ENCODE measurements at regions not wholly inside any gene's neighbourhood (a gene's known extent, or its start where the extent isn't known, plus 50 kb on each side); places are given as distances from the start of the nearest gene placed in this dataset.

- H3K4me3 Mint-ChIP-seq = no peak overlapping the region
- H3K27ac Mint-ChIP-seq = no peak overlapping the region
- no peaks in the 10 kb centered on the region for H3K27me3 Mint-ChIP-seq
- H3K4me1 Mint-ChIP-seq = no peaks in the 10 kb centered on the region
- no peak for DNase-seq
- ChIA-PET POLR2A (no interaction called here), CTCF (no interaction called here)
- no peaks in the 10 kb centered on the region for H3K9me3 Mint-ChIP-seq
- H3K36me3 Mint-ChIP-seq (ENCODE audit: low read depth) = no peaks in the 10 kb centered on the region
Measured at GRCh38 chr17:70230850-70231640, 61.7 kb downstream of the KCNJ2 start.

GRCh38 chr17:70232466-70232865 is 63.1 kb downstream of the KCNJ2 start:
- Mint-ChIP-seq H3K4me3 (no peak overlapping the region), H3K4me1 (no peaks in the 10 kb centered on the region), H3K36me3 (ENCODE audit: low read depth) (no peaks in the 10 kb centered on the region), H3K27ac (no peak overlapping the region), H3K27me3 (no peaks in the 10 kb centered on the region), H3K9me3 (no peaks in the 10 kb centered on the region)
- ChIA-PET POLR2A (no interaction called here), CTCF (no interaction called here)
- DNase-seq = no peak

GRCh38 chr17:70235252-70235651 is 65.9 kb downstream of the KCNJ2 start:
- H3K4me1 Mint-ChIP-seq = no peaks in the 10 kb centered on the region
- H3K27ac Mint-ChIP-seq = no peak overlapping the region
- DNase-seq = no peak
- no peaks in the 10 kb centered on the region for H3K27me3 Mint-ChIP-seq
- no peak overlapping the region for H3K4me3 Mint-ChIP-seq
- H3K9me3 Mint-ChIP-seq = no peaks in the 10 kb centered on the region
- CTCF ChIA-PET = no interaction called here
- POLR2A ChIA-PET = no interaction called here
- no peaks in the 10 kb centered on the region for H3K36me3 Mint-ChIP-seq (ENCODE audit: low read depth)

GRCh38 chr17:70238228-70238627 is 68.9 kb downstream of the KCNJ2 start:
- Mint-ChIP-seq H3K27me3 (peaks cover 3% of the 10 kb centered on the region), H3K4me1 (no peaks in the 10 kb centered on the region), H3K36me3 (ENCODE audit: low read depth) (no peaks in the 10 kb centered on the region), H3K9me3 (no peaks in the 10 kb centered on the region), H3K27ac (no peak overlapping the region), H3K4me3 (no peak overlapping the region)
- ChIA-PET POLR2A (no interaction called here), CTCF (no interaction called here)
- DNase-seq = no peak

- no peaks in the 10 kb centered on the region for H3K9me3 Mint-ChIP-seq
Measured at GRCh38 chr17:70238646-70239045, 69.3 kb downstream of the KCNJ2 start.

GRCh38 chr17:70239391-70239826 is 70.1 kb downstream of the KCNJ2 start:
- CTCF ChIA-PET = no interaction called here
- peaks cover 3% of the 10 kb centered on the region for H3K27me3 Mint-ChIP-seq
- H3K9me3 Mint-ChIP-seq = no peaks in the 10 kb centered on the region
- POLR2A ChIA-PET = interaction anchor here (0.6 kb wide), 1 partner anchor 55 kb away, joined by 3 read pairs; no protein-coding TSS in a partner anchor
- DNase-seq = no peak
- H3K36me3 Mint-ChIP-seq (ENCODE audit: low read depth) = no peaks in the 10 kb centered on the region
- H3K4me1 Mint-ChIP-seq = no peaks in the 10 kb centered on the region
- no peak overlapping the region for H3K4me3 Mint-ChIP-seq
- H3K27ac Mint-ChIP-seq = no peak overlapping the region

More at GRCh38 chr17:70238646-70239045, 69.3 kb downstream of the KCNJ2 start:
- ChIA-PET POLR2A (interaction anchor here (0.6 kb wide), 1 partner anchor 56 kb away, joined by 3 read pairs; no protein-coding TSS in a partner anchor), CTCF (no interaction called here)
- DNase-seq = no peak
- Mint-ChIP-seq H3K4me3 (no peak overlapping the region), H3K36me3 (ENCODE audit: low read depth) (no peaks in the 10 kb centered on the region), H3K27ac (no peak overlapping the region), H3K27me3 (peaks cover 3% of the 10 kb centered on the region), H3K4me1 (no peaks in the 10 kb centered on the region)

GRCh38 chr17:70241071-70241470 is 71.7 kb downstream of the KCNJ2 start:
- POLR2A ChIA-PET = no interaction called here

GRCh38 chr17:70242781-70243437 is 73.6 kb downstream of the KCNJ2 start:
- no peak for DNase-seq
- peaks cover 3% of the 10 kb centered on the region for H3K27me3 Mint-ChIP-seq
- H3K4me1 Mint-ChIP-seq = no peaks in the 10 kb centered on the region
- H3K4me3 Mint-ChIP-seq = no peak overlapping the region
- no peaks in the 10 kb centered on the region for H3K36me3 Mint-ChIP-seq (ENCODE audit: low read depth)
- POLR2A ChIA-PET = no interaction called here
- CTCF ChIA-PET = no interaction called here
- no peak overlapping the region for H3K27ac Mint-ChIP-seq
- no peaks in the 10 kb centered on the region for H3K9me3 Mint-ChIP-seq

More at GRCh38 chr17:70241071-70241470, 71.7 kb downstream of the KCNJ2 start:
- no peak for DNase-seq
- Mint-ChIP-seq H3K27me3 (peaks cover 3% of the 10 kb centered on the region), H3K36me3 (ENCODE audit: low read depth) (no peaks in the 10 kb centered on the region), H3K27ac (no peak overlapping the region), H3K4me1 (no peaks in the 10 kb centered on the region), H3K9me3 (no peaks in the 10 kb centered on the region), H3K4me3 (no peak overlapping the region)
- CTCF ChIA-PET = no interaction called here

GRCh38 chr17:70251706-70252105 is 82.4 kb downstream of the KCNJ2 start:
- DNase-seq = no peak
- Mint-ChIP-seq H3K9me3 (no peaks in the 10 kb centered on the region), H3K36me3 (ENCODE audit: low read depth) (no peaks in the 10 kb centered on the region), H3K27me3 (no peaks in the 10 kb centered on the region), H3K4me3 (no peak overlapping the region), H3K4me1 (no peaks in the 10 kb centered on the region), H3K27ac (no peak overlapping the region)
- ChIA-PET POLR2A (no interaction called here), CTCF (no interaction called here)

- no peaks in the 10 kb centered on the region for H3K36me3 Mint-ChIP-seq (ENCODE audit: low read depth)
- H3K27me3 Mint-ChIP-seq = no peaks in the 10 kb centered on the region
- ChIA-PET CTCF (no interaction called here), POLR2A (no interaction called here)
- no peaks in the 10 kb centered on the region for H3K4me1 Mint-ChIP-seq
- no peak overlapping the region for H3K27ac Mint-ChIP-seq
- no peak overlapping the region for H3K4me3 Mint-ChIP-seq
- H3K9me3 Mint-ChIP-seq = no peaks in the 10 kb centered on the region
- DNase-seq = no peak
Measured at GRCh38 chr17:70254735-70255460, 85.6 kb downstream of the KCNJ2 start.

- Mint-ChIP-seq H3K4me1 (no peaks in the 10 kb centered on the region), H3K27me3 (no peaks in the 10 kb centered on the region), H3K4me3 (no peak overlapping the region), H3K9me3 (no peaks in the 10 kb centered on the region), H3K27ac (no peak overlapping the region), H3K36me3 (ENCODE audit: low read depth) (no peaks in the 10 kb centered on the region)
- ChIA-PET CTCF (no interaction called here), POLR2A (no interaction called here)
- DNase-seq = no peak
Measured at GRCh38 chr17:70256751-70257150, 87.4 kb downstream of the KCNJ2 start.

GRCh38 chr17:70258465-70258864 is 89.1 kb downstream of the KCNJ2 start:
- POLR2A ChIA-PET = no interaction called here
- CTCF ChIA-PET = no interaction called here
- Mint-ChIP-seq H3K27ac (no peak overlapping the region), H3K27me3 (no peaks in the 10 kb centered on the region), H3K36me3 (ENCODE audit: low read depth) (no peaks in the 10 kb centered on the region), H3K9me3 (no peaks in the 10 kb centered on the region), H3K4me1 (no peaks in the 10 kb centered on the region), H3K4me3 (no peak overlapping the region)
- no peak for DNase-seq

- no peaks in the 10 kb centered on the region for H3K4me1 Mint-ChIP-seq
- H3K9me3 Mint-ChIP-seq = no peaks in the 10 kb centered on the region
- H3K27ac Mint-ChIP-seq = no peak overlapping the region
- no peaks in the 10 kb centered on the region for H3K27me3 Mint-ChIP-seq
- ChIA-PET CTCF (no interaction called here), POLR2A (no interaction called here)
- no peak for DNase-seq
- H3K36me3 Mint-ChIP-seq (ENCODE audit: low read depth) = no peaks in the 10 kb centered on the region
- H3K4me3 Mint-ChIP-seq = no peak overlapping the region
Measured at GRCh38 chr17:70259400-70259799, 90.1 kb downstream of the KCNJ2 start.
